PC-3 (cell line): ENCODE measurements at regions not wholly inside any gene's neighbourhood (a gene's known extent, or its start where the extent isn't known, plus 50 kb on each side); places are given as distances from the start of the nearest gene placed in this dataset.

Source experiments
- ATAC-seq: fragments of 200-7000 bp; cut with Tn5 transposase; 2 replicates; pipeline ENCODE4 v1.9.1; 2020; ENCODE audit warnings: mild to moderate bottlenecking, moderate library complexity
- BruUV-seq: library from RNA; stranded (reverse); fragments of 400-500 nt; replicated peaks from 2 replicates; lab custom pipeline; 2021; lab: Mats Ljungman, UMichigan
- CTCF ChIA-PET: fragments of 300-600 bp; sonication (Branson Sonifier 250); formaldehyde crosslinking; loops from one replicate; lab custom pipeline; 2022; ENCODE audit warnings: antibody characterized with exemption; lab: Charles Lee
- POLR2A ChIA-PET: fragments of 300-600 bp; sonication (Branson Sonifier 250); formaldehyde crosslinking; loops from one replicate; lab custom pipeline; 2022; ENCODE audit warnings: antibody characterized with exemption; ENCODE audit not compliant: unreplicated experiment; lab: Charles Lee
- DNase-seq: peaks from one replicate; pipeline ENCODE4 v3.0.0-alpha.2; 2015
- H2AFZ ChIP-seq: fragments of 300-600 bp; sonication (generic); 2 replicates; pipeline ENCODE4 v1.6.0; 2016; ENCODE audit warnings: antibody characterized with exemption, low read length
- H3F3A ChIP-seq: fragments of 300-600 bp; sonication (generic); one replicate; pipeline ENCODE4 v1.6.0; 2017; ENCODE audit warnings: antibody characterized with exemption, low read length, control low read depth, mild to moderate bottlenecking; ENCODE audit not compliant: unreplicated experiment
- H3K27ac ChIP-seq: fragments of 300-600 bp; sonication (generic); 2 replicates; pipeline ENCODE4 v1.5.1; 2016; ENCODE audit warnings: mild to moderate bottlenecking, low read length
- H3K27me3 ChIP-seq: fragments of 300-600 bp; sonication (generic); 2 replicates; pipeline ENCODE4 v1.6.1; 2016; ENCODE audit warnings: low read length, mixed read lengths
- H3K36me3 ChIP-seq: fragments of 300-600 bp; sonication (generic); 2 replicates; pipeline ENCODE4 v1.6.1; 2016; ENCODE audit warnings: low read depth, mixed run types, low read length, mixed read lengths
- H3K4me1 ChIP-seq: fragments of 300-600 bp; sonication (generic); 2 replicates; pipeline ENCODE4 v1.5.1; 2016; ENCODE audit warnings: low read length; ENCODE audit not compliant: insufficient read depth
- H3K4me2 ChIP-seq: fragments of 300-600 bp; sonication (generic); 2 replicates; pipeline ENCODE4 v1.6.0; 2016; ENCODE audit warnings: low read length
- H3K4me3 ChIP-seq: fragments of 300-600 bp; sonication (generic); 2 replicates; pipeline ENCODE4 v1.5.1; 2016; ENCODE audit warnings: mild to moderate bottlenecking, low read length, mixed read lengths
- H3K79me2 ChIP-seq: fragments of 300-600 bp; sonication (generic); 2 replicates; pipeline ENCODE4 v1.6.1; 2017; ENCODE audit warnings: low read length, mixed read lengths
- H3K9ac ChIP-seq: fragments of 300-600 bp; sonication (generic); 2 replicates; pipeline ENCODE4 v1.6.0; 2016; ENCODE audit warnings: mild to moderate bottlenecking, low read length
- H3K9me2 ChIP-seq: fragments of 300-600 bp; sonication (generic); replicated peaks from 2 replicates; pipeline ENCODE4 v1.6.1; 2016; ENCODE audit warnings: mixed run types, low read length, mixed read lengths
- H3K9me3 ChIP-seq: fragments of 300-600 bp; sonication (generic); 2 replicates; pipeline ENCODE4 v1.6.1; 2016; ENCODE audit warnings: low read length, mixed read lengths
- H4K20me1 ChIP-seq: fragments of 300-600 bp; sonication (generic); 2 replicates; pipeline ENCODE4 v1.6.1; 2016; ENCODE audit warnings: low read length, mixed read lengths
- CTCF ChIP-seq: fragments of 300-600 bp; sonication (generic); conservative IDR thresholded peaks from 2 replicates; pipeline ENCODE4 v1.5.1; 2017; ENCODE audit warnings: antibody characterized with exemption, low read depth, mild to moderate bottlenecking, low read length
- EZH2 ChIP-seq: fragments of 300-600 bp; sonication (generic); IDR thresholded peaks from one replicate; pipeline ENCODE4 v1.6.1; 2017; ENCODE audit warnings: antibody characterized with exemption, mild to moderate bottlenecking, low read length; ENCODE audit not compliant: unreplicated experiment
- EZH2phosphoT487 ChIP-seq: fragments of 300-600 bp; sonication (generic); IDR thresholded peaks from 2 replicates; pipeline ENCODE4 v1.6.1; 2018; ENCODE audit warnings: mild to moderate bottlenecking, antibody characterized with exemption, low read length, borderline replicate concordance
- intact Hi-C: fragments of 100-400 bp; cut with micrococcal nuclease; formaldehyde crosslinking; loops from 2 replicates; pipeline ENCODE4 v1.9.0; 2023

- no peaks in the 10 kb centered on the region for H4K20me1 ChIP-seq
- ChIA-PET POLR2A (no interaction called here), CTCF (no interaction called here)
- intact Hi-C loops: no loop called here
- no peaks in the 10 kb centered on the region for H3K9me2 ChIP-seq
- no peak overlapping the region for H3K27ac ChIP-seq
- no peak overlapping the region for H3K4me3 ChIP-seq
- no peaks in the 10 kb centered on the region for H3K4me1 ChIP-seq
- no peak overlapping the region for H3K4me2 ChIP-seq
- no peaks in the 10 kb centered on the region for H3K36me3 ChIP-seq
- no peaks in the 10 kb centered on the region for H3F3A ChIP-seq
- DNase-seq: no peak
- TF ChIP-seq CTCF (no peak), EZH2 (no peak)
- no TSS peak for BruUV-seq
- H3K27me3 ChIP-seq: peaks cover 34% of the 10 kb centered on the region
- H2AFZ ChIP-seq: no peak overlapping the region
- ATAC-seq: no peak
- no peaks in the 10 kb centered on the region for H3K9me3 ChIP-seq
- H3K79me2 ChIP-seq: no peaks in the 10 kb centered on the region
- no peak overlapping the region for H3K9ac ChIP-seq
Observed at GRCh38 chr4:111011458-111011857, 388.6 kb upstream of the PITX2 start.

DNA sequence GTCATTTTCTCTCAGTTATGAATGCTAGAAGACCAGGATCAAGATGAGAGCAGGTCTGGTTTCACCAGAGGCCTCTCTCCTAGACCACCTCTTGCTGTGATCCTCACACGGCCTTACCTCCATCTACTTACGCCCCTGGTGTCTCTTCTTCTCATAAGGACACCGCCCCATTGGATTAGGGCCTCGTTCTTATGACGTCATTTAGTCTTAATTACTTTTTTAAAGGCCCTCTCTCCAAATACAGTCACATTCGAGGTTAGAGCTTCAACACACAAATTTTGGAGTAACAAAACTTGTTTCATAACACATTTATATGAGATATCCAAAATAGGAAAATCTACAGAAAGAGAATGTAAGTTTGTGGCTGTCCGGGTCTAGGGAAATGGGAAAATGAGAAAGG, 391.0 kb upstream of the PITX2 start:
- no peak overlapping the region for H3K4me2 ChIP-seq
- no TSS peak for BruUV-seq
- H3K79me2 ChIP-seq: no peaks in the 10 kb centered on the region
- H3K27me3 ChIP-seq: peaks cover 34% of the 10 kb centered on the region
- no peak for ATAC-seq
- H4K20me1 ChIP-seq: no peaks in the 10 kb centered on the region
- no peak overlapping the region for H3K9ac ChIP-seq
- H3K27ac ChIP-seq: no peak overlapping the region
- TF ChIP-seq EZH2 (no peak), CTCF (no peak), EZH2phosphoT487 (no peak)
- H3F3A ChIP-seq: no peaks in the 10 kb centered on the region
- H3K4me1 ChIP-seq: no peaks in the 10 kb centered on the region
- ChIA-PET CTCF (no interaction called here), POLR2A (no interaction called here)
- no peaks in the 10 kb centered on the region for H3K36me3 ChIP-seq
- H3K4me3 ChIP-seq: no peak overlapping the region
- DNase-seq: no peak
- H3K9me3 ChIP-seq: no peaks in the 10 kb centered on the region
- H3K9me2 ChIP-seq: no peaks in the 10 kb centered on the region
- no peak overlapping the region for H2AFZ ChIP-seq
- intact Hi-C loops: no loop called here

- Histone ChIP-seq H4K20me1 (no peaks in the 10 kb centered on the region), H3F3A (no peaks in the 10 kb centered on the region), H3K9ac (no peak overlapping the region), H3K79me2 (no peaks in the 10 kb centered on the region), H3K9me2 (no peaks in the 10 kb centered on the region), H3K36me3 (no peaks in the 10 kb centered on the region), H3K4me2 (no peak overlapping the region), H3K9me3 (no peaks in the 10 kb centered on the region), H3K4me3 (no peak overlapping the region), H2AFZ (no peak overlapping the region), H3K27me3 (peaks cover 33% of the 10 kb centered on the region), H3K27ac (no peak overlapping the region), H3K4me1 (no peaks in the 10 kb centered on the region)
- ChIA-PET POLR2A (no interaction called here), CTCF (no interaction called here)
- intact Hi-C loops: no loop called here
- ATAC-seq (no peak), DNase-seq (no peak)
- TF ChIP-seq CTCF (no peak), EZH2phosphoT487 (no peak), EZH2 (no peak)
- no TSS peak for BruUV-seq
Observed at GRCh38 chr4:111014537-111014936, 391.7 kb upstream of the PITX2 start.
